ENCODE measurements at regions not wholly inside any gene's neighbourhood (a gene's known extent, or its start where the extent isn't known, plus 50 kb on each side); places are given as distances from the start of the nearest gene placed in this dataset.

GRCh38 chr2:64839844-64840243, 149.4 kb upstream of the SLC1A4 start:
- Histone ChIP-seq H4K91ac (ENCODE audit: insufficient read length, low read depth, low read length) (no peak overlapping the region), H2BK12ac (ENCODE audit: insufficient read length, low read depth, low read length) (no peak overlapping the region), H3K23me2 (ENCODE audit: insufficient read length, low read depth, low read length, poor library complexity, severe bottlenecking) (no peaks in the 10 kb centered on the region), H2BK20ac (ENCODE audit: low read depth, low read length, poor library complexity, severe bottlenecking) (no peak overlapping the region), H4K5ac (ENCODE audit: insufficient read length, low read depth, low read length) (no peak overlapping the region), H3K27me3 (ENCODE audit: insufficient read depth, low read length) (no peaks in the 10 kb centered on the region), H3K9me3 (ENCODE audit: control insufficient read depth, low read depth, low read length) (no peaks in the 10 kb centered on the region), H3K4ac (ENCODE audit: low read depth, low read length) (no peak overlapping the region), H3K23ac (ENCODE audit: insufficient read length, low read depth, low read length) (no peak overlapping the region), H3K56ac (ENCODE audit: insufficient read length, low read depth, low read length) (no peak overlapping the region), H2AK5ac (ENCODE audit: insufficient read length, low read length) (no peak overlapping the region), H2BK120ac (ENCODE audit: low read depth, low read length, poor library complexity, severe bottlenecking) (no peak overlapping the region), H2BK15ac (ENCODE audit: low read depth, low read length) (no peak overlapping the region), H4K20me1 (ENCODE audit: control insufficient read depth, insufficient read depth, insufficient read length) (no peaks in the 10 kb centered on the region), H2BK5ac (ENCODE audit: insufficient read length, low read length) (no peak overlapping the region), H3K9ac (ENCODE audit: extremely low read depth, insufficient read length, low read length) (no peak overlapping the region), H4K8ac (replicated peaks; ENCODE audit: insufficient read length, low read depth, low read length) (no peak overlapping the region), H3K27ac (ENCODE audit: insufficient read length, low read depth, low read length) (no peak overlapping the region), H3K4me2 (ENCODE audit: insufficient read depth, insufficient read length, low read length) (no peak overlapping the region), H3K18ac (ENCODE audit: insufficient read length, low read depth, low read length) (no peak overlapping the region), H2AFZ (ENCODE audit: low read length) (no peak overlapping the region), H3K14ac (ENCODE audit: insufficient read depth, low read length) (no peak overlapping the region), H3K79me1 (ENCODE audit: insufficient read depth, low read depth, low read length, poor library complexity, severe bottlenecking) (no peaks in the 10 kb centered on the region), H3T11ph (ENCODE audit: low read length) (no peak overlapping the region), H3K79me2 (ENCODE audit: insufficient read depth, low read length) (no peaks in the 10 kb centered on the region), H3K4me1 (ENCODE audit: insufficient read depth, low read length) (no peaks in the 10 kb centered on the region; the same call in 1 of the 2 replicates)
- Mint-ChIP-seq H3K36me3 (ENCODE audit: insufficient read depth in 1 of 3, low read depth in 3 of 3) (no peaks in the 10 kb centered on the region), H3K4me1 (peaks cover 12 to 21% of the 10 kb centered on the region in 2 experiments), H3K27ac (no peak overlapping the region), H3K4me3 (no peak overlapping the region), H3K9me3 (peaks cover 0 to 2% of the 10 kb centered on the region in 2 experiments; a peak in 1 of 5 replicates), H3K27me3 (ENCODE audit: low read depth) (peaks cover 9% of the 10 kb centered on the region)
- no peak for DNase-seq
- WGBS (ENCODE audit: extremely low coverage, insufficient read length, low lambda C conversion rate) = no CpG with 5 or more reads among the region's 6 CpGs
- no peak for TF ChIP-seq CTCF (conservative IDR thresholded peaks at IDR 0.05)

Data from H9 (cell line).